HG02973 (cell line): ENCODE measurements at regions not wholly inside any gene's neighbourhood (a gene's known extent, or its start where the extent isn't known, plus 50 kb on each side); places are given as distances from the start of the nearest gene placed in this dataset.
"Not testable (repeated sequence)": the region's sequence is repeated elsewhere in the genome, so short reads cannot be mapped to it uniquely, and the experiment has no call there.

Experiments used
- ATAC-seq: cut with Tn5 transposase; IDR thresholded peaks from one replicate; pipeline ENCODE4 v1.9.1; 2021; ENCODE audit warnings: moderate library complexity; ENCODE audit not compliant: unreplicated experiment

- no peak for ATAC-seq
These were observed 180.8 kb downstream of the PYDC2 start for GRCh38 chr3:191641789-191642188.

- ATAC-seq = no peak
These were observed 183.3 kb downstream of the PYDC2 start for GRCh38 chr3:191644291-191644690.

DNA sequence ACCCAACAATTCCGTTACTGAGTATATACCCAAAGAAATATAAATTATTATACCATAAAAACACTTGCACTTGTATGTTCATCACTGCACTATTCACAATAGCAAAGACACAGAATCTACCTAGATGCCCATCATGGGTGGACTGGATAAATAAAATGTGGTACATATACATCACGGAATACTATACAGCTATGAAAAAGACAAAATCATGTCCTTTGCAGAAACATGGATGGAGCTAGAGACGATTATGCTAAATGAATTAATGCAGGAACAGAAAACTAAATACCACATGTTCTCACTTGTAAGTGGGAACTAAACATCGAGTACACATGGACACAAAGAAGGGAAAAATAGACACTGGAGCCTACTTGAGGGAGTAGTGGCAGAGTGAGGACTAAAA lies 185.3 kb downstream of the PYDC2 start:
- no peak for ATAC-seq

DNA sequence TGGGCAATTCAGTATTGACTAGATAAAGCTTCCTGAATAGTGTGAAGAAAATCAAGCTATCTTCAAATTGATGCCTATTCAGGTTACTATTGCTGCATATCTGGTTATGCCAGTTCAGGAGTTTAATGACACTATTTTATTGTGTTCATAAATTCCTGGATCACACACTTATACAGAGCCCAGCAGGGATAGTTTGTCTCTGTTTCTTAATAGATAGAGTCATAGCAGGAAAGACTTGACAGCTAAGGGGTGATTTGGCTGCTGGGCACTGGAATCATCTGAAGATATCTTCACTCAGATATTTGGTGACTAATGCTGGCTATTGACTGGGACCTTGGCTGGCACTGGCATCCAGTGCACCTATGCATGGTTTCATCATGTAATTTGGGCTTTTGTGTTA lies 187.8 kb downstream of the PYDC2 start:
- ATAC-seq = no peak

DNA sequence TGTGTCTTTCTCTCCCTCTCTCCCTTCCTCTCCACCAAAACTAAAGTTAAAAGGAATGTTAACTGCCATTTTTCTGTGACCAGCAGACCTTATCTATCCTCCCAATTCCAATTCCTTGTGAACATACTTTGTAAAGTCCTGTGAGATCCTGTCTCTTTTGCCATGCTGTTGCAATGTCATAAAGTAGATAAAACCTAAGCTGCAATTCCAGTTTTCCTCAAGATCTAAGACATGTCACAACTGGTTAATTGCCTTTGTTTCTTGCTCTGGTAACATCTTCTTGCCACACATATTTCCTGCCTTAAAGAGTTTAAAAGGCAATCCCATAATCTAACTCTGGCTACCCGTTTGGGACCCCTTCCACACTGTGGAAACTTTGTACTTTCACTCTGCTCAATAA lies 188.7 kb downstream of the PYDC2 start:
- no peak for ATAC-seq

- ATAC-seq = not testable (repeated sequence)
These were observed 197.9 kb downstream of the PYDC2 start for GRCh38 chr3:191658781-191659419.

DNA sequence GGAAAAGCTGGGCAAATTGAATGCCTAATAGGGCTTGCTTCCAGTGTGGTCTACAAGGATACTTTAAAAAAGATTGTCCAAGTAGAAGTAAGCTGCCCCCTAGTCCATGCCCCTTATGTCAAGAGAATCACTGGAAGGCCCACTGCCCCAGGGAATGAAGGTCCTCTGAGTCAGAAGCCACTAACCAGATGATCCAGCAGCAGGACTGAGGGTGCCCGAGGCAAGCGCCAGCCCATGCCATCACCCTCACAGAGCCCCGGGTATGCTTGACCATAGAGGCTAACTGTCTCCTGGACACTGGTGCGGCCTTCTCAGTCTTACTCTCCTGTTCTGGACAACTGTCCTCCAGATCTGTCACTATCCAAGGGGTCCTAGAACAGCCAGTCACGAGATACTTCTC lies 201.2 kb downstream of the PYDC2 start:
- not testable (repeated sequence) for ATAC-seq

DNA sequence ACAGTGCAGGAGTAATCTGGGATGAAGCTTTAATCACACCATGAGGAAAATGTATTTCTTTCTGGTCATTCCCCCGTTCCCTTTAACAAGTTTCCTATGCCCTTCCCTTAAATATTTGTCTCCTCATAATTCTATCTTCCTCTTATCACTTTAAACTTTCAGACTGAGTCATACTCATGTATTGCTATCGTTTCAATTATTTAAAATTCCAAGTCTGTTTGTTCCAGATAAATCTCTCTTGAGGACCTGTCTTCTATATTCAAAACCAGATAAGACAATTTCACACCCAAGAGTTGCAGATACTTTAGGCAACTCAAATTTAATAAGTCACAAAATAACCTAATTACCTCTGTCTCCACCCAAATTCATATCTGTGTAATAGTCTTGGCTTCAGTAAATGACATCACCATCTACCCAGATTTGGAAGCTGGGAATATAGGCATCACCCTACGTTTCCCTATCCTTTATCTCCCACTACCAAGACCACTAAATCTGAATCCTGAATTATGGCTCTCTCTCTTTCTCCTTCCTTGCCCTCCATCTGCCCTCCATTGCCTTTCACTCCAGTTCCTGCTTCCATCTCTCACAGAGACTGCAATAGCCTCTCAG lies 220.1 kb downstream of the PYDC2 start:
- ATAC-seq = no peak

DNA sequence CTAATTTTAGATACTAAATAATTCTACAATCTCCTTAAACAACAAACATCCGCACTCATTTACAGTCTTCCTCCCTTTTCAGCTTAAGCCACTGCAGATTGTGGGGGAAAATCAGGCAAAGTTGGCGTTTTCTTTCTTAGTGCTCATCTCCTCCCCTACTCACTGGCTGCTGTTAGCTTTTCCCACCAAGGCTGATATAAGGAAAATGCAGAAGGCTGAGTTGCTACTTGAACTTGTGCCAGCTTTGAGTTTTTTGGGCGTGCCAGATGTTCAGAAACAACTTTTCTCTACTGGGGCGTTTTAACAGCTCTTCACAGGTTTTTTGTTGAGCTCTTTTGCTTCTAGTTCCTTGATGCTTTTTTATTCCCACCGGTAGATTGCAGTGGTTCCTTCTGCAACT lies 222.0 kb downstream of the PYDC2 start:
- no peak for ATAC-seq

- no peak for ATAC-seq
These were observed 225.7 kb downstream of the PYDC2 start for GRCh38 chr3:191686626-191687025.

DNA sequence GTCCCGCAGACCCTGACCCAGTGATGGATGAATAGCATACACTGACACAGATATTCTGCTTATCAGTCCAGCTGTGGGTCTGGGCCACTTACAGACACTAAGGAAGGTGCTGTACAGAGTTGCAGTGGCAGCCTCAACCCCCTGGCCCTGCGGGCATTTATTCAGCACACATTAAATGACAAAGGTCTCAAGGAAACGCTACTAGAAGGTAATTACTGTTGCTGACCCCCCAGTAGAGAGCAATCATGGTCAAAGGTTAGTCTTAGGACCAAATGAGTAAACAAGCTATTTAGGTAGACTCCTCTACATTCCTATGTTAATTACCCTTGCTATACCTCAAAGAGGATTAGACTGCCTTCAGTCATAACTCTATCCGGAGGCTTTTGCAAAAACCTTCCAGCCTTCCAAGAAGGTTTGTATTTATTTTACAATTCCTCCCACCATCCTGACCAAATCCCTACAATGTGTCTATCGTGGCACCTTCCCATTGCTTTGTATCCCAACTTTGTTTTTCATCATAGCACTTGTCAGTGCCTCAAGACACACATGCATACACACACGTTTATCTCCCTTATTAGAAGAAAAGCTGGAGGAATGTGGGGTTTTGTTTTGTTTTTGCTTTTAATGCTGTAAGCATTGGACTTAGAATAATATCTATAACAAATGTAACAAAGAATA lies 227.9 kb downstream of the PYDC2 start:
- ATAC-seq = no peak

DNA sequence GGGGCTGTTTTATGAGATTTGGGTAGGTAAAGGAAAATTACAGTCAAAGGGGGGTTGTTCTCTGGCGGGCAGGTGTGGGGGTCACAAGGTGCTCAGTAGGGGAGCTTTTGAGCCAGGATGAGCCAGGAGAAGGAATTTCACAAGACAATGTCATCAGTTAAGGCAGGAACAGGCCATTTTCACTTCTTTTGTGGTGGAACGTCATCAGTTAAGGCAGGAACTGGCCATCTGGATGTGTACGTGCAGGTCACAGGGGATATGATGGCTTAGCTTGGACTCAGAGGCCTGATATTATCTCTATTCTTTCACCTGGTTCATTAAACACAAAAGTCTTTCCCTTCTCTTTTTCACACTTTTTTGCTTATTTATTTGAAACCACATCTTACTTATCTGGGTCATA lies 230.2 kb downstream of the PYDC2 start:
- ATAC-seq = not testable (repeated sequence)

DNA sequence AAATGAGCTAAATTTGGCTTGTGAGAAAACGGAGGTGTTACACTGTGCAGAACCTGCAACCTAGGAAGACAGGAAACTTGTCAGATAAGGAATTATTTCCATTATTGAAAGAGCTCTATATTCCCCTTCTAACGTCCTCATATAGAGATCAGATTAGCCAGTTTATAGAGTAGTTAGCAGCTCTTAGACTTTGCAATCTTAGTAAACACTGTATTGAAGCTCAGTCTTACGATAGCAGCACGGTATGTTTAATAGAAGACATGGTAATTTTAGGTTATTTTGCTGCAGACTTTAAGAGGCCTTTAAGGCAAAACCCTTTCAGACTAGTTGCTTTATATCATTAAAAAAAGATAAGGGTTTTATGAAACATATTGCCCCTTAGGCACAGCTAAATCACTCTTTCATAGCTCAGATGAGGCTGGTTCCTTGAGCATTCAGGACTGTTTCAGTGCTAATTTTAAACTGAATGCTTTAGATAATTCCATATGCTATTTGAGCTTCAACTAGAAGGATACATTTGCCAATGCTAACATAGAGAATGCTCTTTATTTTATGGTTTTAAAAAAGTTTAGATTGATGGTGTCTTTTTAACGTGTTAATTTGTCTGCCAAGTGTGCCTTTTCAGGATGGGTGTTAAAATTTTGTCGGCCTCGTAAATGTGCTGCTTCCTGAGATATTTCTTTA lies 234.3 kb downstream of the PYDC2 start:
- no peak for ATAC-seq

DNA sequence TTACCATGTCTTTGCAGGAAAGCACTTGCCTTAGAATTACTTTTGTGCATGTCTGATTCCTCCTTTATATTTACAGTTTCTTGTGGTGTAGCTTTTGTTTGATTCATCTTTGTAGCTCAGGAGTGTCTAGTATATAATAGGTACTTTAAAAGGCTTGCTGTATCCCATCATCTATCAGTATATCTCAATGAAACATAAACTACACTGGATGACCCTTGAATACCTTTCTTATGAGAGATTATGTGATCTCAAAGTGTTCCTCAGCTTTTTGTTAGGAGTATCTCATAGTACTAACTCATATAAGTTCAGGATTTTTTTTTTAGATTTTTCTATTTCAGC lies 234.8 kb downstream of the PYDC2 start:
- ATAC-seq = no peak

DNA sequence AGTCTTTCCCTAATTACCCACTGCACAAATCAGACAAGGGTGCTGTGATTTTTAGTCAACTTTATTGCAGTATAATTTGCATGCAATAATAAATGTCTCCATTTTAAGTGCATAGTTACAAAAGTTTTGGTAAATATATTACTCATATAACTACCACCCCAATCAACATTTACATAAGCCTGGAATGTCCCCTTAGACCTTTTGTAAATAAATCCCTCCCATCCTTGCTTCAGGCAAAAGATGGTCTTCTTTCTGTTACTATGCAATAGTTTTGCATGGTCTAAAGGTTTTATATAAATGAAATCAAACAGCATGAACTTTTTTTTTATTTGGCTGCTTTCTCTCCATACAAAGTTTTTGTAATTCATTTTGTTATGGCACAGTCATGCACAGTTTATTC lies 235.4 kb downstream of the PYDC2 start:
- no peak for ATAC-seq

DNA sequence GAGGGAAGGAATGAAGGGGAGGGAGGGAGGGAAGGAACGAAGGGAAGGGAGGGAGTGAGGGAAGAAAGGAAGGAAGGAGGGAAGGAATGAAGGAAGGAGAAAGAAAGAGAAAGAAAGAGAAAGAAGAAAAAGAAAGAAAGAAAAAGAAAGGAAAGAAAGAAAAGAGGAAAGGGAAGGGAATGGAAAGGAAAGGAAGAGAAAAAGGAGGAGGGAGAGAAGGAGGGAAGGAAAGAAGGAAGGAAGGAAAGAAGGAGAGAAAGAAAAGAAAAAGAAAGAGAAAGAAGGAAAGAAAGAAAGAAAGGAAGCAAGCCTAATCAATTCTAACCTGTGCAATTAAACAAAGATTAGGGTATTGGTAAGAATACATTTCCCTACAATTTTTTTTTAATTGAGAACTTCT lies 238.6 kb downstream of the PYDC2 start:
- no peak for ATAC-seq

DNA sequence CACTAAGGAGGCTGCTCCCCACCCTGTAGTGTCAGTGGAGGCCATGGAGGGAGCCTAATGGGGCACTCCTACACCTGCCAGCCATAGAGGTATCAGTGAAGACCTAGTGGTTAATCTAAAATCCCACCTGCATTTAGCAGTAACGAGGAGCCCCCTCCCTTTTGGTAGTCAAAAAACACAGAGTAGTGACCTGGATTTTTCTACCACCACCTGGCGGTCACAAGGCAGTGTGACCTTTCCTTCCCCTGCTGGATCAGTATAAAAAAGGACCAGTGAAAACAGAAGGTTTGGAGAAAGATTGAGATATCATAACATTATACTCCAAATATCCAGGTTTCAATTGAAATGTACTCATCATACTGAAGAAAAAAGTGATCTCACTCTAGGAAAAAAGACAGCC lies 241.2 kb downstream of the PYDC2 start:
- ATAC-seq = no peak

DNA sequence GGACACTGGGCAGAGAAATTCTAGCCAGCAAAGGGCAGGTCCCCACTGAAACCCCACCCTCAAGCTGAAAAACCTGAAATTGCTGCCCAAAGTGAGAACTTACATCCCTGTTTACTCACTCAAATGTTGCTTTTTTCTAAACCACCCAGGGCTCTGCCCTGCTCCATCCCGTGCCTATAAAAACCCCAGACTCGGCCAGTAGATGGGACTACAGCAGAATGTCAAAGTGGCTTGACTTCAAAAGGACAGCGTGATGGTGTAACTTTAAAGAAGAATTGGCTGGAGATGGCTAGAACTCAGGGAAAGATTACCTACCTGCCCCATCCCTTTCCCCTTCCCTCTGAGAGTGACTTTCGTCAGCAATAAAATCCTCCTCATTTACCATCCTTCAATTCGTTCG lies 246.9 kb downstream of the PYDC2 start:
- ATAC-seq = no peak

DNA sequence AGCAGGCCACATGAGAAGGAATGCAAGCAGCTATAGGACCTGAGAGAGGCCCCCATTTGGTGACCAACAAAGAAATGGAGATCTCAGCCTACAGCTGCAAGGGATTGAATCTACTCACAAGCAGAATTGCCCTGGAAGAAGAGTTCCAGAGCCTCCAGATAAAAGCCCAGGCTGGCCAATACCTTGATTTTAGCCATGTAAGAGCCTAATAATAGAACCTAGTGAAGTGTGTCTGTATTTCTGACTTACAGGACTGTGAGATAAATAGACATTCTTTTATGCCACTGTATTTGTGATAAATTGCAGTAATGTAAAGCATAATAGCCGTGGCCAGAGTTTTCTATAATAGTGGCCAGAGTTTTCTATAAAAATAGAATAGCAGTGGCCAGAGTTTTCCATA lies 254.6 kb downstream of the PYDC2 start:
- ATAC-seq = no peak

- no peak for ATAC-seq
These were observed 260.5 kb downstream of the PYDC2 start for GRCh38 chr3:191721390-191721861.

GRCh38 chr3:191721990-191722389 lies 261.0 kb downstream of the PYDC2 start:
- ATAC-seq = no peak

DNA sequence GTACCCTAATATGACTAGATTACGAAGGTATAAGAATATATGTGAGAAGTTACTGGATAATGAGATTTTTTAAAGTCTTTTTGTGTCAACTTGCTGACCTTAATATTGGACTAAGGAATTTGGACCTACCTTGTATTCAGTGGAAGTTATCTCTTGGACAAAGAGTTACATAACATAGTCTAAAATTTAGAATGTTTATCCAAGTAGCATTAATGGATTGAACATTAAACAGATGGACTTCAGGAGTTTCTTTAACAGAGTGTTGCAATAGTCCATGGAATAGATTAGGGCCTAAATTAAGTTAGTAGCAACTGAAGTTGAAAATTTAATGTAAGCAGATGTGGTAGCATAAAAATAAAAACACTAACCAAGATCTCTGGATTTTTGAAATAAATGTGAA lies 266.4 kb downstream of the PYDC2 start:
- ATAC-seq = no peak
